ENCODE measurements at regions not wholly inside any gene's neighbourhood (a gene's known extent, or its start where the extent isn't known, plus 50 kb on each side); places are given as distances from the start of the nearest gene placed in this dataset.

GRCh38 chr1:99385852-99386251, 121.6 kb downstream of the PLPPR4 start:
- no peak for TF ChIP-seq CTCF (IDR thresholded peaks at IDR 0.05; ENCODE audit: poor library complexity)
- TF ChIP-seq EZH2 (IDR thresholded peaks at IDR 0.05; ENCODE audit: borderline replicate concordance): no peak
